HepG2 (cell line): ENCODE measurements at regions not wholly inside any gene's neighbourhood (a gene's known extent, or its start where the extent isn't known, plus 50 kb on each side); places are given as distances from the start of the nearest gene placed in this dataset.

Source experiments
- AKAP8 ChIP-seq: sonication (generic); formaldehyde crosslinking; IDR thresholded peaks from 2 replicates; pipeline ENCODE4 v1.5.1; 2020; ENCODE audit warnings: mild to moderate bottlenecking, missing genetic modification reagents
- TBX2 ChIP-seq: sonication (generic); formaldehyde crosslinking; IDR thresholded peaks from 2 replicates; pipeline ENCODE4 v1.5.0; 2020; ENCODE audit warnings: missing genetic modification reagents, mild to moderate bottlenecking, borderline replicate concordance
- ZNF124 ChIP-seq: sonication (generic); formaldehyde crosslinking; IDR thresholded peaks from 2 replicates; pipeline ENCODE4 v1.4.0; 2020; ENCODE audit warnings: missing genetic modification reagents
- ZNF354B ChIP-seq: sonication (generic); formaldehyde crosslinking; IDR thresholded peaks from 2 replicates; pipeline ENCODE4 v1.8.0; 2022; ENCODE audit warnings: mild to moderate bottlenecking, missing genetic modification reagents
- ZNF75D ChIP-seq: sonication (generic); formaldehyde crosslinking; IDR thresholded peaks from 2 replicates; pipeline ENCODE4 v1.8.1; 2023; ENCODE audit warnings: missing genetic modification reagents, mild to moderate bottlenecking, borderline replicate concordance
- TF ChIP-seq, protein P1 (sequence below), 2 experiments: sonication (generic) in 1 of 2; formaldehyde crosslinking in 1 of 2; IDR thresholded peaks; 2 replicates each; pipeline versions ENCODE4 v1.6.1 to v1.9.0; 2014 to 2022; ENCODE audit warnings: antibody characterized with exemption in 1 of 2, borderline replicate concordance in 1 of 2, inconsistent platforms in 1 of 2, low read depth in 1 of 2, missing genetic modification reagents in 1 of 2

DNA sequence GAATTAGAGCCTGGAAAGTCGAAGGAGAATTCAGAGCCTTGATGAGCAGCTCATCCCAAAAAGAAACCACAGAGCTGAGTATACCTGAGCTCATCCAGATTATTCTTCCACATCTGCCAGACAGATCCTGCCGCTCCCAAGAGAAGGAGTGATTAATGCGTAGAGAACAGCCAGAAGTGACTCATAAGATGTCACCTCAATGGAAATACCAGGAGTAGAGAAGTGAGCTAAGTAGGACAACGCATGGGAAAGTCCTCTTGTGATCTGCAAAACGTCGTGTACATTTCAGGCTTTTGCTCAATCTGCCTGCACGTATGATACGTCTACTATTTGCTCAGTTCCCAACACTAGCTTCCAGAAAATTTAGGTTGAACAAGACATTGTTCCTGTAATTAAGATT is 230.5 kb upstream of the AUTS2 start (continued):
- TF ChIP-seq, protein P1, sequence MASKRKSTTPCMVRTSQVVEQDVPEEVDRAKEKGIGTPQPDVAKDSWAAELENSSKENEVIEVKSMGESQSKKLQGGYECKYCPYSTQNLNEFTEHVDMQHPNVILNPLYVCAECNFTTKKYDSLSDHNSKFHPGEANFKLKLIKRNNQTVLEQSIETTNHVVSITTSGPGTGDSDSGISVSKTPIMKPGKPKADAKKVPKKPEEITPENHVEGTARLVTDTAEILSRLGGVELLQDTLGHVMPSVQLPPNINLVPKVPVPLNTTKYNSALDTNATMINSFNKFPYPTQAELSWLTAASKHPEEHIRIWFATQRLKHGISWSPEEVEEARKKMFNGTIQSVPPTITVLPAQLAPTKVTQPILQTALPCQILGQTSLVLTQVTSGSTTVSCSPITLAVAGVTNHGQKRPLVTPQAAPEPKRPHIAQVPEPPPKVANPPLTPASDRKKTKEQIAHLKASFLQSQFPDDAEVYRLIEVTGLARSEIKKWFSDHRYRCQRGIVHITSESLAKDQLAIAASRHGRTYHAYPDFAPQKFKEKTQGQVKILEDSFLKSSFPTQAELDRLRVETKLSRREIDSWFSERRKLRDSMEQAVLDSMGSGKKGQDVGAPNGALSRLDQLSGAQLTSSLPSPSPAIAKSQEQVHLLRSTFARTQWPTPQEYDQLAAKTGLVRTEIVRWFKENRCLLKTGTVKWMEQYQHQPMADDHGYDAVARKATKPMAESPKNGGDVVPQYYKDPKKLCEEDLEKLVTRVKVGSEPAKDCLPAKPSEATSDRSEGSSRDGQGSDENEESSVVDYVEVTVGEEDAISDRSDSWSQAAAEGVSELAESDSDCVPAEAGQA (IDR thresholded peaks at IDR 0.05; ENCODE audit: low read depth) = no peak
- TF ChIP-seq, protein P1 (CRISPR knock-in tag; IDR thresholded peaks at IDR 0.05; ENCODE audit: borderline replicate concordance) = no peak
- no peak for TF ChIP-seq TBX2 (CRISPR knock-in tag)
- TF ChIP-seq ZNF75D (CRISPR knock-in tag) = no peak
- no peak for TF ChIP-seq ZNF124 (CRISPR knock-in tag)
- no peak for TF ChIP-seq AKAP8 (CRISPR knock-in tag)
- no peak for TF ChIP-seq ZNF354B (CRISPR knock-in tag)
